GM21529 (cell line): ENCODE measurements at regions not wholly inside any gene's neighbourhood (a gene's known extent, or its start where the extent isn't known, plus 50 kb on each side); places are given as distances from the start of the nearest gene placed in this dataset.

ENCODE experiments used
- ATAC-seq: cut with Tn5 transposase; IDR thresholded peaks from one replicate; pipeline ENCODE4 v1.9.1; 2021; ENCODE audit not compliant: unreplicated experiment

- no peak for ATAC-seq
These were observed 82.5 kb upstream of the BHLHE23 start for GRCh38 chr20:63089051-63089907.

GRCh38 chr20:63087872-63088680 is 81.3 kb upstream of the BHLHE23 start:
- ATAC-seq, result no peak

- no peak for ATAC-seq
These were observed 80.6 kb upstream of the BHLHE23 start for GRCh38 chr20:63087236-63087871.

- no peak for ATAC-seq
These were observed 79.9 kb upstream of the BHLHE23 start for GRCh38 chr20:63086421-63087235.

GRCh38 chr20:63085151-63085861 is 78.5 kb upstream of the BHLHE23 start:
- ATAC-seq, result no peak

GRCh38 chr20:63084563-63084927 is 77.8 kb upstream of the BHLHE23 start:
- ATAC-seq, result no peak

GRCh38 chr20:63083831-63084562 is 77.2 kb upstream of the BHLHE23 start:
- no peak for ATAC-seq

- no peak for ATAC-seq
These were observed 76.4 kb upstream of the BHLHE23 start for GRCh38 chr20:63082939-63083735.

- ATAC-seq, result no peak
These were observed 75.7 kb upstream of the BHLHE23 start for GRCh38 chr20:63082308-63082938.

GRCh38 chr20:63081831-63082230 is 75.1 kb upstream of the BHLHE23 start:
- ATAC-seq, result no peak

- ATAC-seq, result no peak
These were observed 74.6 kb upstream of the BHLHE23 start for GRCh38 chr20:63081351-63081750.

- ATAC-seq, result no peak
These were observed 74.0 kb upstream of the BHLHE23 start for GRCh38 chr20:63080811-63081210.

- ATAC-seq, result no peak
These were observed 73.6 kb upstream of the BHLHE23 start for GRCh38 chr20:63080411-63080810.

GRCh38 chr20:63079971-63080370 is 73.2 kb upstream of the BHLHE23 start:
- ATAC-seq, result no peak

- ATAC-seq, result no peak
These were observed 70.9 kb upstream of the BHLHE23 start for GRCh38 chr20:63077705-63078104.

GRCh38 chr20:63076421-63076820 is 69.7 kb upstream of the BHLHE23 start:
- no peak for ATAC-seq

- no peak for ATAC-seq
These were observed 67.9 kb upstream of the BHLHE23 start for GRCh38 chr20:63074631-63075030.

GRCh38 chr20:63074182-63074581 is 67.4 kb upstream of the BHLHE23 start:
- ATAC-seq, result no peak
